Panc1 (cell line): ENCODE measurements at regions not wholly inside any gene's neighbourhood (a gene's known extent, or its start where the extent isn't known, plus 50 kb on each side); places are given as distances from the start of the nearest gene placed in this dataset.

Experiments
- ATAC-seq: fragments of 200-7000 bp; cut with Tn5 transposase; 2 replicates; pipeline ENCODE4 v1.9.1; 2020; ENCODE audit warnings: mild to moderate bottlenecking, moderate library complexity
- BruUV-seq: library from RNA; stranded (reverse); fragments of 400-500 nt; replicated peaks from 2 replicates; lab custom pipeline; 2021; lab: Mats Ljungman, UMichigan
- CTCF ChIA-PET: fragments of 300-600 bp; sonication (Branson Sonifier 250); formaldehyde crosslinking; loops from one replicate; lab custom pipeline; 2022; ENCODE audit warnings: antibody characterized with exemption; lab: Charles Lee
- POLR2A ChIA-PET: fragments of 300-600 bp; sonication (Branson Sonifier 250); formaldehyde crosslinking; loops from one replicate; lab custom pipeline; 2022; ENCODE audit warnings: antibody characterized with exemption; lab: Charles Lee
- DNase-seq: peaks from one replicate; pipeline ENCODE4 v3.0.0-alpha.2; 2010; ENCODE audit warnings: low read depth, low spot score
- H3K27ac ChIP-seq: 2 replicates; pipeline ENCODE4 v1.5.1; 2011; ENCODE audit warnings: mild to moderate bottlenecking, low read length, inconsistent platforms
- H3K27me3 ChIP-seq: fragments of 200-500 bp; sonication (Bioruptor generic); 2 replicates; pipeline ENCODE4 v1.6.0; 2014; ENCODE audit warnings: low read length, inconsistent platforms; ENCODE audit not compliant: control insufficient read depth, insufficient read depth
- H3K36me3 ChIP-seq: fragments of 200-500 bp; sonication (Bioruptor generic); 2 replicates; pipeline ENCODE4 v1.5.1; 2014; ENCODE audit warnings: inconsistent platforms, mild to moderate bottlenecking, low read length, moderate library complexity; ENCODE audit not compliant: control insufficient read depth, insufficient read depth
- H3K4me1 ChIP-seq: 2 replicates; pipeline ENCODE4 v1.5.1; 2011; ENCODE audit warnings: inconsistent platforms, mild to moderate bottlenecking, low read length, moderate library complexity; ENCODE audit not compliant: control insufficient read depth, insufficient read depth
- H3K4me3 ChIP-seq, 2 experiments: 2 replicates each; pipeline ENCODE4 v1.5.1; 2011 to 2012; ENCODE audit warnings: low read depth in 2 of 2, low read length in 2 of 2, mild to moderate bottlenecking in 2 of 2, inconsistent platforms in 1 of 2, moderate library complexity in 1 of 2
- H3K9me3 ChIP-seq: fragments of 200-500 bp; sonication (Bioruptor generic); 2 replicates; pipeline ENCODE4 v1.5.1; 2014; ENCODE audit warnings: low read depth, mild to moderate bottlenecking, inconsistent platforms, low read length, moderate library complexity; ENCODE audit not compliant: control insufficient read depth, insufficient read depth
- CTCF ChIP-seq: fragments of 450-650 bp; IDR thresholded peaks from 2 replicates; pipeline ENCODE4 v1.5.1; 2017; ENCODE audit warnings: mild to moderate bottlenecking
- POLR2AphosphoS5 ChIP-seq: IDR thresholded peaks from 2 replicates; pipeline ENCODE4 v1.6.1; 2012; ENCODE audit warnings: mild to moderate bottlenecking, low read depth, low read length, moderate library complexity
- REST ChIP-seq, 2 experiments: IDR thresholded peaks; 2 replicates each; pipeline ENCODE4 v1.6.1; 2011 to 2012; ENCODE audit warnings: low read depth in 2 of 2, control low read depth in 1 of 2, low read length in 1 of 2, mild to moderate bottlenecking in 1 of 2, moderate library complexity in 1 of 2; ENCODE audit not compliant: insufficient read depth in 1 of 2
- SIN3A ChIP-seq: IDR thresholded peaks from 2 replicates; pipeline ENCODE4 v1.6.1; 2012; ENCODE audit warnings: low read depth, mild to moderate bottlenecking, low read length, moderate library complexity, borderline replicate concordance; ENCODE audit not compliant: insufficient read depth
- TCF7L2 ChIP-seq: IDR thresholded peaks from 2 replicates; pipeline ENCODE4 v1.6.1; 2011; ENCODE audit warnings: mild to moderate bottlenecking, low read depth, low read length, inconsistent platforms
- in situ Hi-C: cut with HindIII; loops from 2 replicates; pipeline ENCODE4 v1.10.0; 2016; ENCODE audit warnings: low sequenced_read_pairs, low pct_unique_long_range_greater_than_20kb
- intact Hi-C: fragments of 100-400 bp; cut with micrococcal nuclease; formaldehyde crosslinking; loops from one replicate; pipeline ENCODE4 v1.10.0; 2022; ENCODE audit not compliant: unreplicated experiment

- DNase-seq (no peak), ATAC-seq (no peak)
- intact Hi-C loops: no loop called here
- H3K27ac ChIP-seq: no peak overlapping the region
- H3K4me1 ChIP-seq: peaks cover under 1% of the 10 kb centered on the region; the same call in 1 of the 2 replicates
- H3K36me3 ChIP-seq: no peaks in the 10 kb centered on the region
- TF ChIP-seq TCF7L2 (no peak), CTCF (no peak), REST (IDR thresholded peaks at IDR 0.05; ENCODE audit: insufficient read depth in 1 of 2, low read depth in 2 of 2, low read length in 1 of 2) (no peak), SIN3A (no peak), POLR2AphosphoS5 (no peak)
- no TSS peak for BruUV-seq
- H3K9me3 ChIP-seq: no peaks in the 10 kb centered on the region
- ChIA-PET POLR2A (interaction anchor here (1.4 kb wide), 1 partner anchor 10 kb away, joined by 3 read pairs; no protein-coding TSS in a partner anchor), CTCF (no interaction called here)
- no peaks in the 10 kb centered on the region for H3K27me3 ChIP-seq
- in situ Hi-C loops: no loop called here
- no peak overlapping the region for H3K4me3 ChIP-seq
These were observed 49.6 kb upstream of the AFDN start for GRCh38 chr6:167776906-167777627.
